Kidney (tissue), 13 donors: ENCODE measurements at regions not wholly inside any gene's neighbourhood (a gene's known extent, or its start where the extent isn't known, plus 50 kb on each side); places are given as distances from the start of the nearest gene placed in this dataset.

Source experiments
- DNase-seq, 5 donors: peaks; one replicate each; pipeline ENCODE4 v3.0.0-alpha.2; 2013 to 2020
- FAIRE-seq: peaks from 2 replicates; lab custom pipeline; 2012; peaks lifted over from hg19 to GRCh38; lab: Jason Lieb, UNC
- H3K27ac ChIP-seq, 2 donors: one replicate each; pipeline ENCODE4 v1.7.0; 2013; ENCODE audit warnings: low read depth in 2 of 2, low read length in 2 of 2, inconsistent platforms in 1 of 2
- H3K27me3 ChIP-seq: one replicate; pipeline ENCODE4 v1.7.1; 2013; ENCODE audit warnings: low read length, inconsistent platforms; ENCODE audit not compliant: control insufficient read depth, insufficient read depth
- H3K36me3 ChIP-seq, 3 donors: one replicate each; pipeline versions ENCODE4 v1.7.0 to v1.7.1; 2013; ENCODE audit warnings: low read length in 3 of 3, control low read depth in 1 of 3, inconsistent platforms in 1 of 3; ENCODE audit not compliant: insufficient read depth in 3 of 3, control insufficient read depth in 2 of 3
- H3K4me1 ChIP-seq, 3 donors: one replicate each; pipeline versions ENCODE4 v1.7.0 to v1.7.1; 2013; ENCODE audit warnings: low read length in 3 of 3, inconsistent platforms in 1 of 3, low read depth in 1 of 3; ENCODE audit not compliant: control insufficient read depth in 2 of 3, insufficient read depth in 2 of 3
- H3K4me3 ChIP-seq, 3 donors: one replicate each; pipeline versions ENCODE4 v1.7.0 to v1.8.1; 2013; ENCODE audit warnings: low read length in 3 of 3, control low read depth in 1 of 3, inconsistent platforms in 1 of 3
- H3K9ac ChIP-seq, 3 donors: one replicate each; pipeline versions ENCODE4 v1.7.0 to v1.7.1; 2013; ENCODE audit warnings: low read length in 3 of 3, control low read depth in 1 of 3, inconsistent platforms in 1 of 3
- H3K9me3 ChIP-seq, 3 donors: one replicate each; pipeline versions ENCODE4 v1.7.0 to v1.7.1; 2013; ENCODE audit warnings: low read length in 3 of 3, control low read depth in 1 of 3, inconsistent platforms in 1 of 3; ENCODE audit not compliant: control insufficient read depth in 2 of 3, insufficient read depth in 1 of 3
- intact Hi-C: fragments of 100-400 bp; cut with DNase I; formaldehyde crosslinking; loops from one replicate; pipeline ENCODE4 v1.11.1; 2022
- TF ChIP-seq, protein P1 (sequence below): IDR thresholded peaks from 3 replicates; pipeline ENCODE4 v1.5.1; 2012; ENCODE audit warnings: mild to moderate bottlenecking, moderate library complexity, borderline replicate concordance; ENCODE audit not compliant: insufficient read depth; ENCODE audit errors: extremely low read depth
- donor health status: control.
- donor health status: control.
- donor health status: control.
- donor health status: control.
- donor health status: control.
- donor health status: DM: yes; HTN: yes; CAD: no.
- donor health status: Normal renal cell carcinoma (clear cell type).

DNA sequence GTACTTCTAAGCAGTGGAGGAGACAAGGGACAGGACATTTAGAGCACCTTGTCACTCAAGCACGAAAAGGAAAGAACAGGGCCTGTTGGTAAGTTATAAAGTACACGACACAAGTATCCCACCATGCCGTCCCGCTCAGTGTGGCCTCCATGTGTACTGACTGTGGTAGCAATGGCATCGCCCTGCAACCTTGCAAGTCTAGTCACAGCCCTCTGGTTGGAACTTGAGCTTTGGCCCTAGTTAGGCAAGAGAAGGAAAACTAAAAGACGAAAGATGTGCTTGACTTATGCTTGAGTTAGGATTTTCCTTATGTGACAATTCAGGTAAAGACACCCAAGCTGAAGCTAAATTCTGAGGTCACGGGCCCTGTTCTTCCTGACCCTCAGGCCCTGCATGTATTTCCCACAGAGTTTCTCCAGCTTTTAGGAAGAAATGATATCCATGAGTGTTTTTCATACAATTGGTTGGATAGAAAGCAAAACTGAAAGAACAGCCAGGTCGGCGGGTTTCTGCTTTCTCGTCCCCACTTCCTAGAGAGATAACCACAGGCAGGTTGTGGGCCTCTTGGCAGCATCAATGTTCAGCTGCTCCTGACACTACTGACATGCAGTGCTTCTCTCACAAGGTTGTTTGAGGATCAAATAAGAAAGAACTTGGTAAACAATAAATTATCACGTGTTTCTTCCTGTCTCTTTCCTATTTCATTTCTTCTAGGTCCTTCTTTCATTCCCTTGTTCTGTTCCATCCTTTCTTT, 216.2 kb downstream of the IRS2 start:
- no peaks in the 10 kb centered on the region for H3K9me3 ChIP-seq
- intact Hi-C loops = no loop called here
- no peaks in the 10 kb centered on the region for H3K27me3 ChIP-seq
- H3K36me3 ChIP-seq = no peaks in the 10 kb centered on the region
- H3K4me1 ChIP-seq = no peaks in the 10 kb centered on the region
- TF ChIP-seq, protein P1, sequence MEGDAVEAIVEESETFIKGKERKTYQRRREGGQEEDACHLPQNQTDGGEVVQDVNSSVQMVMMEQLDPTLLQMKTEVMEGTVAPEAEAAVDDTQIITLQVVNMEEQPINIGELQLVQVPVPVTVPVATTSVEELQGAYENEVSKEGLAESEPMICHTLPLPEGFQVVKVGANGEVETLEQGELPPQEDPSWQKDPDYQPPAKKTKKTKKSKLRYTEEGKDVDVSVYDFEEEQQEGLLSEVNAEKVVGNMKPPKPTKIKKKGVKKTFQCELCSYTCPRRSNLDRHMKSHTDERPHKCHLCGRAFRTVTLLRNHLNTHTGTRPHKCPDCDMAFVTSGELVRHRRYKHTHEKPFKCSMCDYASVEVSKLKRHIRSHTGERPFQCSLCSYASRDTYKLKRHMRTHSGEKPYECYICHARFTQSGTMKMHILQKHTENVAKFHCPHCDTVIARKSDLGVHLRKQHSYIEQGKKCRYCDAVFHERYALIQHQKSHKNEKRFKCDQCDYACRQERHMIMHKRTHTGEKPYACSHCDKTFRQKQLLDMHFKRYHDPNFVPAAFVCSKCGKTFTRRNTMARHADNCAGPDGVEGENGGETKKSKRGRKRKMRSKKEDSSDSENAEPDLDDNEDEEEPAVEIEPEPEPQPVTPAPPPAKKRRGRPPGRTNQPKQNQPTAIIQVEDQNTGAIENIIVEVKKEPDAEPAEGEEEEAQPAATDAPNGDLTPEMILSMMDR = no peak
- no peak overlapping the region for H3K9ac ChIP-seq
- no peak for FAIRE-seq
- DNase-seq = no peak
- peak overlapping the region in 1 of 3 donors; percentile 21 for H3K4me3 ChIP-seq
- H3K27ac ChIP-seq = no peak overlapping the region

DNA sequence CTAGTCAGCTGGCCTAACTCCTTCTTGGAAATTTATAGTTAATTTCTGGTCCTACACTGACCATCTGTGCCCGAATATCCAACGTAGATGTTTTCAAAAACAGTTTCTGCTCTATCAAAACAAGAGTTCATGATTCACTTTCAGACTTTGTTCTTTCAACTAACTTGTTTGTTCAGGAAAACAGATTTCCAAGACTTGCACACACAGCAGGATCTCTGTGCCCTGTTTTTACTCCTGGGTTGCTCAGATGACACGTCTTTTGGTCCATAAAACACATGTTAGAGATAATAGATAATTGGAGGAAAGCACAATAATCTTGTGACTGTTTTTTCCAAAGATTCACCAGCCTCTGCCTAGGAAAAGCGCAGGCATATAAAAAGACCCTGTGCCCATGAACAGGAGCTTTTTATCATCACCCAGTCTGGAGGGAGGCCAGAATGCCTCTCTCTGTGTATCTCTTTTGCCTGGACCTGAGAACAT, 218.0 kb downstream of the IRS2 start:
- DNase-seq (no peak), FAIRE-seq (no peak)
- Histone ChIP-seq H3K36me3 (no peaks in the 10 kb centered on the region), H3K27ac (no peak overlapping the region), H3K4me3 (peak overlapping the region in 1 of 3 donors; percentile 2), H3K27me3 (no peaks in the 10 kb centered on the region), H3K9ac (no peak overlapping the region), H3K4me1 (no peaks in the 10 kb centered on the region), H3K9me3 (no peaks in the 10 kb centered on the region)
- TF ChIP-seq, protein P1 = no peak
- intact Hi-C loops = no loop called here

DNA sequence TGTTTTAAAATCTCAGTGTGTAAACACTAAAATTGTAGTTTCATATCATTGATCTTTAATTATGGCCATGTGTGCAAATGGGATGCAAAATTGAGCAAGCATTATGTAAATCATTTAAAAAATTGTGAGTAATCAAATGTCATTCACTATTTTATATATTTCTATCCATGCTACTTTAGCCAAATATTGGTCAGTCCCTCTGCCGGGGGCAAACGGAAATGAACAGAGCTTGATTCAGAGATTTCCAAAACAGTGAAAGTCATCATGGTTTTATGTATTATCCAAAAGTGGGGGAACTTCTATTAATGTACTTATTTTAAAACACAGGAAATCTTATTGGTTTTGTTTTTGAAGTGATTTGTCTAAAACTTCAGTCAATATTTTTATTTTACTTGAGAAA, 219.1 kb downstream of the IRS2 start:
- intact Hi-C loops = no loop called here
- FAIRE-seq (no peak), DNase-seq (no peak)
- no peaks in the 10 kb centered on the region for H3K9me3 ChIP-seq
- no peaks in the 10 kb centered on the region for H3K27me3 ChIP-seq
- H3K36me3 ChIP-seq = no peaks in the 10 kb centered on the region
- H3K4me1 ChIP-seq = no peaks in the 10 kb centered on the region
- TF ChIP-seq, protein P1 = no peak
- no peak overlapping the region for H3K27ac ChIP-seq
- no peak overlapping the region for H3K4me3 ChIP-seq
- no peak overlapping the region for H3K9ac ChIP-seq

DNA sequence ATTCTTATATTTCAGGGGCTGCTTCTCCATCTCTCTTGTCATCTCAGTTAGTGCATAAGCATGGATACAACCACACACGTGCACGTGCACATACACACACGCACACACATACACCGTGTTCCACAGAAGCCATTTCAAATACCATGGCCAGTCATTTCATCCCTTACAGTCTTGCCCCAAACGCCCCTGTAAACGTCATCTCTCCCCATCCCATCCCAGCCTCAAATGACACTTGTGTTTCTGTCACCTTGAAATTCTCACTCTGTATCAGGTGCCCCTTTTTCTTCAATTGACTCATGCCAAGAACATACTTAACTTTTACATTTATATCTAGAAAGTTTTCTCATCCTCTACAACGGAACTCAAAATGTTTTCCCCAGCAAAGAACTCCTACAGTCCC, 220.5 kb downstream of the IRS2 start:
- Histone ChIP-seq H3K4me1 (no peaks in the 10 kb centered on the region), H3K9me3 (no peaks in the 10 kb centered on the region), H3K27me3 (no peaks in the 10 kb centered on the region), H3K9ac (no peak overlapping the region), H3K4me3 (no peak overlapping the region), H3K36me3 (no peaks in the 10 kb centered on the region), H3K27ac (no peak overlapping the region)
- no peak for FAIRE-seq
- no peak for DNase-seq
- intact Hi-C loops = no loop called here
- TF ChIP-seq, protein P1 = no peak
